ENCODE measurements at regions not wholly inside any gene's neighbourhood (a gene's known extent, or its start where the extent isn't known, plus 50 kb on each side); places are given as distances from the start of the nearest gene placed in this dataset.

DNA sequence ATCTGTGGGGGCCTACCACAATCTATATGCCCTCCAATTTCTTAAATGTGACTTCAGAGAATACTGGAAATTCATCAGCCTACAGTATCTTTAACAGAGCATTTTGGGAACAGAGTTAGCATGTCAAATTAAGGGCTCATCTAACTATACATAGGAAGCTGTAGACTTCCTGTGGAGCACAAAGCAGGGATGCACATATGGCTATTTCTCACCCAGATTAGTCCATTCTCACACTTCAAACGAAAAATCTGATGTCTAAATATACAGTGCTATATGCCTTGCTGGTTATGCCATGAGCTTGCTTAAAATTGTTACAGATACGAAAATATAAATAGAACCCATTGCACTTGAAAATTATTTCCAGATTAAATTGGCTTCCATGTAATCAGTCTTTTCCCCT, 1922.8 kb downstream of the MRPL39 start:
- Histone ChIP-seq H2BK5ac (ENCODE audit: low read depth, low read length) (no peak overlapping the region), H4K8ac (ENCODE audit: extremely low read depth, insufficient read depth, low read length) (no peak overlapping the region), H2AK5ac (ENCODE audit: low read depth, low read length) (no peak overlapping the region), H4K5ac (ENCODE audit: insufficient read length, low read depth, low read length) (no peak overlapping the region), H3K4me1 (replicated peaks in 1 of 4; ENCODE audit: control insufficient read depth in 3 of 4, insufficient read depth in 4 of 4, low read length in 3 of 4) (no peaks in the 10 kb centered on the region), H3K18ac (ENCODE audit: extremely low read depth, low read length) (no peak overlapping the region), H3K14ac (ENCODE audit: insufficient read length) (no peak overlapping the region), H3K4me3 (ENCODE audit: extremely low read depth in 1 of 4, insufficient read depth in 2 of 4, low read depth in 3 of 4, low read length in 4 of 4) (no peak overlapping the region), H3K23ac (ENCODE audit: insufficient read length) (no peak overlapping the region), H3K9me3 (ENCODE audit: insufficient read depth in 2 of 2, low read depth in 1 of 2, low read length in 1 of 2) (no peaks in the 10 kb centered on the region), H3K79me2 (ENCODE audit: control insufficient read depth in 1 of 2, insufficient read depth in 2 of 2, low read length in 2 of 2) (no peaks in the 10 kb centered on the region), H4K91ac (replicated peaks; ENCODE audit: insufficient read length, low read length) (no peak overlapping the region), H3K79me1 (ENCODE audit: low read depth, low read length) (no peaks in the 10 kb centered on the region), H3K27ac (ENCODE audit: low read depth, low read length) (no peak overlapping the region), H2BK120ac (replicated peaks; ENCODE audit: low read depth, low read length) (no peak overlapping the region), H3K36me3 (ENCODE audit: control insufficient read depth in 2 of 4, insufficient read depth in 4 of 4, low read length in 3 of 4) (no peaks in the 10 kb centered on the region), H3K27me3 (replicated peaks in 1 of 4; ENCODE audit: control insufficient read depth in 3 of 4, extremely low read depth in 1 of 4, insufficient read depth in 3 of 4, low read length in 3 of 4) (no peaks in the 10 kb centered on the region), H4K20me1 (replicated peaks in 1 of 2; ENCODE audit: control insufficient read depth in 1 of 2, insufficient read depth in 2 of 2, low read length in 2 of 2) (no peaks in the 10 kb centered on the region), H3K4me2 (ENCODE audit: insufficient read depth in 1 of 2, low read depth in 2 of 2, low read length in 2 of 2) (no peak overlapping the region), H2BK12ac (ENCODE audit: low read depth, low read length) (no peak overlapping the region), H3K4ac (replicated peaks; ENCODE audit: insufficient read length, low read depth, low read length) (no peak overlapping the region), H2AFZ (ENCODE audit: low read length) (no peak overlapping the region), H3K56ac (replicated peaks; ENCODE audit: insufficient read length, low read depth, low read length) (no peak overlapping the region), H3K23me2 (ENCODE audit: low read depth, low read length) (no peaks in the 10 kb centered on the region), H3K9ac (replicated peaks in 1 of 4; ENCODE audit: extremely low read depth in 1 of 4, low read depth in 3 of 4, low read length in 3 of 4) (no peak overlapping the region), H2BK15ac (ENCODE audit: low read length) (no peak overlapping the region), H2BK20ac (ENCODE audit: low read length) (no peak overlapping the region)
- DNase-seq (ENCODE audit: low read depth in 1 of 2, low spot score in 2 of 2): no peak
- ChIA-PET POLR2A (ENCODE audit: partially characterized antibody) (interaction anchor here (0.7 kb wide), 1 partner anchor 868 kb away, joined by 3 read pairs; no protein-coding TSS in a partner anchor), CTCF (ENCODE audit: partially characterized antibody) (interaction anchor here (0.7 to 2.0 kb wide), 4 partner anchors 11 to 1580 kb away, joined by 3 to 4 read pairs (median 4); no protein-coding TSS in a partner anchor)
- no peak for FAIRE-seq
- WGBS, 2 experiments (ENCODE audit: extremely low coverage in 1 of 2, insufficient coverage in 1 of 2, insufficient read length in 1 of 2, insufficient replicate concordance in 2 of 2, low coverage in 1 of 2, low lambda C conversion rate in 2 of 2, missing lambda C conversion rate in 1 of 2): 89% methylated on average over 2 of the region's 2 CpGs; no CpG with 5 or more reads in 1 of the 2 experiments
- TF ChIP-seq CTBP2 (IDR thresholded peaks at IDR 0.05; ENCODE audit: borderline replicate concordance, insufficient read depth, insufficient read length, low read length): no peak
- no peak for TF ChIP-seq CBX8 (IDR thresholded peaks at IDR 0.05; ENCODE audit: borderline replicate concordance, low read depth, low read length)
- no peak for TF ChIP-seq KDM1A (IDR thresholded peaks at IDR 0.05; ENCODE audit: borderline replicate concordance, low read length)
- TF ChIP-seq TAF7 (optimal IDR thresholded peaks at IDR 0.05; ENCODE audit: borderline replicate concordance, low read depth, low read length): no peak
- no peak for TF ChIP-seq SIRT6 (IDR thresholded peaks at IDR 0.05; ENCODE audit: low read length)
- TF ChIP-seq TAF1 (IDR thresholded peaks at IDR 0.05; ENCODE audit: low read depth, low read length): no peak
- no peak for TF ChIP-seq CTCF (IDR thresholded peaks at IDR 0.05; ENCODE audit: control extremely low read depth in 1 of 3, insufficient read depth in 1 of 3, low read depth in 1 of 3, low read length in 3 of 3)
- TF ChIP-seq, protein P1, sequence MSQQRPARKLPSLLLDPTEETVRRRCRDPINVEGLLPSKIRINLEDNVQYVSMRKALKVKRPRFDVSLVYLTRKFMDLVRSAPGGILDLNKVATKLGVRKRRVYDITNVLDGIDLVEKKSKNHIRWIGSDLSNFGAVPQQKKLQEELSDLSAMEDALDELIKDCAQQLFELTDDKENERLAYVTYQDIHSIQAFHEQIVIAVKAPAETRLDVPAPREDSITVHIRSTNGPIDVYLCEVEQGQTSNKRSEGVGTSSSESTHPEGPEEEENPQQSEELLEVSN (IDR thresholded peaks at IDR 0.05): no peak
- no peak for TF ChIP-seq BRCA1 (IDR thresholded peaks at IDR 0.05; ENCODE audit: low read depth, low read length)
- TF ChIP-seq EZH2 (IDR thresholded peaks at IDR 0.05; ENCODE audit: low read depth, low read length, severe bottlenecking): no peak
- TF ChIP-seq SP4 (IDR thresholded peaks at IDR 0.05; ENCODE audit: low read length): no peak
- TF ChIP-seq SIX5 (IDR thresholded peaks at IDR 0.05; ENCODE audit: low read depth, low read length): no peak
